Left renal pelvis (tissue), 4 donors: ENCODE measurements at regions not wholly inside any gene's neighbourhood (a gene's known extent, or its start where the extent isn't known, plus 50 kb on each side); places are given as distances from the start of the nearest gene placed in this dataset.

ENCODE experiments used
- DNase-seq, 4 donors: peaks; one replicate each; pipeline ENCODE4 v3.0.0-alpha.2; 2013; ENCODE audit warnings: low read depth in 4 of 4, low spot score in 3 of 4

- DNase-seq = no peak
Observed at GRCh38 chr17:77388384-77389306, 247.9 kb downstream of the SEC14L1 start.

DNA sequence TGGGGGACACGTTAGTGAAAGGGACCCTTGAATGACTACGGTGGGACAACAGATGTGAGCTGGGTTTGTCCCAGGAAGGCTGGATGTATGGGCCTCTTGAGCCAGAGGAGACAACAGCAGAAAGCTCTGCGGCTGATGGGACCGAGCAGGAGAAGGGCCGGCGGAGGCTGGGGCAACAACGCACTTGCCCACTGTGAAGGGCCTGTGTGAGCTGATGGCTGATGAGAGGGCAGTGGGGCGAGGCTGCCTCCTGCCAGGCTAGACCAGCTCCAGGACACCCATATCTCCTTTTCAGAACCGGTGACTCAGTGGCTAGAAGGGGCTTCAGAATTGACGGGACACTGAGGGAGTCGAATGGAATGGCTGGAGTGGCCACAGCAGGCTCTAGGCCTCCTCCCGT, 250.1 kb downstream of the SEC14L1 start:
- DNase-seq = no peak

DNA sequence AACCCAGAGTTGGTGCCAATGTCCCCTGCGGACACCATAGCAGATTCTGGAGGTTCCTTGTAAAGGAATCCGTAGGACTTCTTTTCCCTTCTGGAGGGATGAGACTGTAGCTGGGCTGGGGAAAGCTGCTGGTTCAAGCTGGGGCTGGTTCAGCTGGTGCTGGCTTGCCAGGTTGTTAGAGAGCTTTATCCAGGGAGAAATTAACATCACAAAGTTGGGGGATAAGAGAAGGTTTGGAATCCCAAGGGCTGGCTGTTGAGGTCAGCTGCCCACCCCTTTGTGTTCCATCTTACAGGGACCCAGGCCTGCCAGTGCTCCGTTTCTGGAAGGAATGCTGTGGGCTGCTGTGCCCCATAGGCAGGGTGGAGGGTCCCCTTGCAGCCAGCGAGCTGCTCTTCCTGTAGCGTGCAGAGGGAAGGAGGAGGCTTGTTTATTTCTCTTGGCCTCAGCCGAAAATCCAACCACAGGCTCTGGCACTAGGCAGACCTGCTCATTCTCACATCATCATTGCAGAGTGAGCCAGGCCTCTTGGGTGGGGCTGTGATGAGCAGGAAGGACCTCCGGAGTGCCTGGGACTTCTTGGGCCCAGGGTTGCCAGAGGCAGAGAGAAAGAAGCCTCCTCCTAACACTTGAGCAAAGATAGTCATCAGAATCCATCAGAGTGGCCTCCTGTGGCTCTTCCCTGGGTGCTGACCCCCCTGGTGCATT, 251.1 kb downstream of the SEC14L1 start:
- DNase-seq = no peak

GRCh38 chr17:77392376-77393273, 251.9 kb downstream of the SEC14L1 start:
- DNase-seq = no peak

DNA sequence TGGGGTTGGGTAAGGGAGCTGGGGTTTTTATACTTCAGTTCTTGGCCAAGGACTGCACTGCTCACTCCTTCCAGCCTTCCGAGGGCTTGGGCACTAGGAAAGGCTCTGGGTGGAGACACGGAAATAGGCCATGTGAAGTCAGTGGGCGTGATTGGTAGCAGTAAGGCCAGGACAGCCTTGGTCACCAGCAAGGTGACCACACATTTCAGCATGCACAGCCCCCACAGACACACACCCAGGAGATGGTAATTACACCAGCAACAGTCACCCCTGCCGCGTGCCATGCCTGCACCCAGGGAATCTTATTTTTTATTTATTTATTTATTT, 252.5 kb downstream of the SEC14L1 start:
- no peak for DNase-seq

DNA sequence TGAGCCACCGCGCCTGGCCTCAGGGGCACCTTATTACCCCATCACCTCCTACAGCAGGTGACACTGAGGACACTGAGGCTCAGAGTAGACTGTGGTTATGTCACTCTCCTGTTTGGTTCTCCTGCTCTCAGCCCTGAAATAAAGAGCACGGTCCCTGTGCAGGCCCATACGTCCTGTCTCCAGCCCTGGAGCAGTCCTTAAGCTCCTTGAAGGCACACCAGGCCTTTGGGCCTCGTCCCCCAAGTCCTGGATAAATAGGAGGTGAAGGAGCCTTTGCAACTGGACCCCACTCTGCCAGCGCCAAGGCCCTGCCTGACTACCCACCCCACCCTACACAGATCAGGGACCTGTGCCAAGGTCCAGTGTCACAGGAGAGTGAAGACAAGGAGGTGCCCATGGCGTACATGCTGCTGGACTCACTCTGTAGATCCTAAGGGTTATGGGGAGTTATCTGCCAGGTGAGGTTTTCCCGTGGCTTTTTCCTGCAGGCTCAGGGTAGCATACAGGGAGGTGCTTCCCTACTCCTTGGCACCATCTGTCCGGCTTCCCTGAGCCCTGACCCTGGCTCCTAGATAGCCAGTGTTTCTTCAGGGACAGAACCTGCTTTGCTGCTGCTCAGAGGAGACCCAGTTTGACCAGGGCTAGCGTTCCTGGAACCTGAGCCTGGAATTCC, 253.2 kb downstream of the SEC14L1 start:
- DNase-seq = no peak

DNA sequence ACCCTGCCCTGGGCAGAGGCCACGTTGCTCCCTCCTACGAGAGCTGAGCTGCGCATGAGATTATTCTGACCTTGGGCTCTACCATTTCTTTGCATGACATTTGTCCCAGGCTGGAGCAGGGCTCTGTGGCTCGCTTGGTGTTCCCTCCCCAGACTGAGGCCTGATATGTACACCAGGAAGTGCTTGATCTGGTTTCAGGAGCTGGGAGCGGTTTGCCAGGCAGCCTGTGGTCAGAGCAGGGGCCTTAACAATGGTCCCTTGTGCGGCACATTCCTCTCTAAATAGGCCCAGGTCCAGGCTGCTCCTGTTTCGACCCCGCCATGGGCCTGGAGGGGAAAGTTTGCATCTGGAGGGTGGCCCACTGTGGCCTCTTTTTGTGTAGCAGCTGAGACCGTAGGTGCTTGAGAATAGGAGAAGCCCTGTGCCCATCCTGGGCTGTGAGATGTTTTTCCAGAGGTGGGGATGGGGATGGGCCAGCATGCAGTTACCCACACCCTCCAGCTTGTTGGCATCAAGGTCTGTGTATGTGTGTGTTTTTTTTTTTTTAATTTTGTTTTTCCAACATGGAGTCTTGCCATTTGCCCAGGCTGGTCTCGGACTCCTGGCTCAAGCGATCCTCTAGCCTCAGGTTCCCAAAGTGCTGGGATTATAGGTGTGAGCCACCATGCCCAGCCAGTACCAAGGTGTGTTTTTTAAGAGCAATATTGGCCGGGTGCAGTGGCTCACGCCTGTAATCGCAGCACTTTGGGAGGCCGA, 253.9 kb downstream of the SEC14L1 start:
- no peak for DNase-seq

DNA sequence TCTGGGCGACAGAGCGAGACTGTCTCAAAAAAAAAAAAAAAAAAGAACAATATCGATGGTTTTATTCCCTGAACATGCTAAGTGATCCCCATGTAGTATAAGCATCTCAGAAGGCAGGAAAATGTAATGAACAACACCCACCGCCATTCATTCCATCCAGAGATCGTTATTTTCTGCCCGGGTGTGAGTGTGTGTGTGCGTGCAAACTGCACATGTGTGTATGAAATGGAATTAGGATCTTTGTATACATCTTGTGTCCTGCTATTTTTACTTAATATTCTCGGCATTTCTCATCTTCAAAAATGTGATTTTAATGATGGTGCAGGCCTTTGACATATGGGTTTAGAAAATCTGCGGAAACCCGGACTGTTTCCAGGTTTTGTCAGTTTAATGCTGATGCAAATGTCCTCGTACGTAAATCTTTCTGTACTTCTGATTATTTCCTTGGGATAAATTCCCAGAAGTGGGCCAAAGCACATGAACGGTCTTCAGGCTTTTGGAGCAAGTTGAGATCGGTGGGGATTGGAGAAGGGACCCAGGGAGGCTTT, 254.8 kb downstream of the SEC14L1 start:
- no peak for DNase-seq

DNA sequence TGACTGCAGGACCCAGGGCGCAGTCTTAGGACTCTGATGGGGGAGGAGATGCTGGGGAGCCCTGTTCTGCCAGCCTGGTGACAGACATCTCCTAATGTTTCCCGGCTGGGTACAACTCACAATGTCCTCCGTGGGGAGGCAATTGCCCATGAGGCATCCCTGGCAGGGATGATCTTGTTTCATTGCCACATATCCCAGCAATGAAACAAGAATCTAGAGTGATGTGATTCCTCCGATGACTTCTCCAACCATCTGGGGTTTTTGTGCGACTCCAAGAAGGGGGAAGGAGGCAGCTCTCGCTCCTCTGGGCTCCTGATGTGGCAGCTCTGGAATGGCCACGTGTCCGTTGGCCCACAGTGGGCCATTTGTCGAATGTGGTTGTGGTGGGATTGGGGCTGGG, 255.8 kb downstream of the SEC14L1 start:
- DNase-seq = no peak

GRCh38 chr17:77398274-77398673, 257.5 kb downstream of the SEC14L1 start:
- DNase-seq = no peak

- no peak for DNase-seq
Observed at GRCh38 chr17:77399319-77399957, 258.7 kb downstream of the SEC14L1 start.

DNA sequence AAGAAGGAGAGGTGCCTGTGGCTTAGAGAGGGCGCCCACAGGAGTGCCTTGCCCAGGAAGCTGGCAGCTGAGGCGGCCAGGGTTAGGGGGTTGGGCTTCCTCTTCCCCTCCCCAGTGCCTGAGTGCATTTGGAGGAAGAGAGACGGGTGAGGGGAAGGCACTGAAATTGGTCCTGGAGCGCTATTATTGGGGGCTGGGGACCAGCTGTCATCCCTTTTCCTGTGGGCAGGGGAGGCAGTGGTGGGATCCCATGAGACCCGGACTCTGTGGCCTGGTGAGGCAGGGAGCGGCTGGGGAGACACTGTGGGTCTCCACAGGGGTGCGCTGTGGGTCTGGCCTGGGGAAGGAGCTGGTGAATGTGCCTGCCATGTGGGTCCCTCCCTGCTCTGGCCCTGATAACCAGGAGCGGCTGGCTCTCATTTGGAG, 259.7 kb downstream of the SEC14L1 start:
- DNase-seq = no peak

DNA sequence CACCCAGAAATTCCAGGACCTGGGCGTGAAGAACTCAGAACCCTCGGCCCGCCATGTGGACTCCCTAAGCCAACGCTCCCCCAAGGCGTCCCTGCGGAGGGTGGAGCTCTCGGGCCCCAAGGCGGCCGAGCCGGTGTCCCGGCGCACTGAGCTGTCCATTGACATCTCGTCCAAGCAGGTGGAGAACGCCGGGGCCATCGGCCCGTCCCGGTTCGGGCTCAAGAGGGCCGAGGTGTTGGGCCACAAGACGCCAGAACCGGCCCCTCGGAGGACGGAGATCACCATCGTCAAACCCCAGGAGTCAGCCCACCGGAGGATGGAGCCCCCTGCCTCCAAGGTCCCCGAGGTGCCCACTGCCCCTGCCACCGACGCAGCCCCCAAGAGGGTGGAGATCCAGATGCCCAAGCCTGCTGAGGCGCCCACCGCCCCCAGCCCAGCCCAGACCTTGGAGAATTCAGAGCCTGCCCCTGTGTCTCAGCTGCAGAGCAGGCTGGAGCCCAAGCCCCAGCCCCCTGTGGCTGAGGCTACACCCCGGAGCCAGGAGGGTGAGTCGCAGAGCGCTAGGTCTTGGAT, 261.5 kb downstream of the SEC14L1 start:
- DNase-seq = no peak

- no peak for DNase-seq
Observed at GRCh38 chr17:77403854-77404253, 263.1 kb downstream of the SEC14L1 start.

DNA sequence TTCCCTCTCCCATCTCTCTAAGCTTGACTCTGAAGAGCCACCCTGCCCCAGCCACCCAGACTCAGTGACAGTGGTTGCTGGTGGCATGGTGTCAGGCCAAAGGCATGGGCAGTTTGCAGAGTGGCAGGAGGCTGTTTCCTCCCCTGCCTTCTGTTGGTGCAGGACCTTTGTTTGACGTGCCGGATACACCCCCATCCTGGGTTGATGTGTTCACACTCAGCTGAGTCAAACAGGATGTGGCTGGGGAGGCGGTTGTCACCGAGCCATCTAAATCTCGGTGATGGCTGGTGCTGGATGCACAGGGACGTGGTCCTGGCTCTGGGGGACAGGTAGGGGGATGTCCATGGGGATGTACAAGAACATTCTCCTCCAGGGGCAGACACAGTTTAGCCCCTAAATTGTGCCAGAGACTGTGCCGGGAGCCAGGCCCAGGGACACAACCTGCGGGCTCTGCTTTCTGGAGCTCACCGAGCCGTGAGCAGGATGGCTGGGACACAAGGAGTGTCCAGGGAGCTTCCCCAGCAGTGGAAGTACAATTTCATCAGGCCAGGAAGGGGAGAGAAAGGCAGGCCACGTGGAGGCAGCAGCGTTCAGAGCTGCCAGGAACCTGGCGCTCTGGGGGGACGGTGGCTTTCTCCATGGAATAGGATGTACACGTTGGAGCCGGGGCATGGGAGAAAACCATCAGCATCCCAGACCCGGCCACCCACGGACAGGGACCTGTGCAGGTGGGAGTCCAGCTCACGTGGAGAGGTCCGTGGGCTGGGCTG, 264.2 kb downstream of the SEC14L1 start:
- no peak for DNase-seq

- DNase-seq = no peak
Observed at GRCh38 chr17:77405867-77406732, 265.3 kb downstream of the SEC14L1 start.
